H1 (cell line): ENCODE measurements at regions not wholly inside any gene's neighbourhood (a gene's known extent, or its start where the extent isn't known, plus 50 kb on each side); places are given as distances from the start of the nearest gene placed in this dataset.

Experiments used
- SAP30 ChIP-seq: fragments of 300-600 bp; sonication (generic); IDR thresholded peaks from 2 replicates; pipeline ENCODE4 v1.7.1; 2012; ENCODE audit warnings: low read length, moderate library complexity, mild to moderate bottlenecking, inconsistent platforms; ENCODE audit not compliant: insufficient read depth, insufficient replicate concordance
- SIN3A ChIP-seq, 2 experiments: IDR thresholded peaks in 1 of 2; conservative IDR thresholded peaks in 1 of 2; 2 replicates each; pipeline ENCODE4 v1.6.1; 2011 to 2012; ENCODE audit warnings: low read length in 2 of 2, improper control_type of control experiment in 1 of 2, low read depth in 1 of 2, mild to moderate bottlenecking in 1 of 2
- SIRT6 ChIP-seq: IDR thresholded peaks from one replicate; pipeline ENCODE4 v1.7.1; 2012; ENCODE audit warnings: low read length, inconsistent platforms
- TAF7 ChIP-seq: optimal IDR thresholded peaks from 2 replicates; pipeline ENCODE3; 2011; ENCODE audit warnings: low read depth, mild to moderate bottlenecking, inconsistent platforms, low read length, moderate library complexity, borderline replicate concordance
- TF ChIP-seq, protein P1 (sequence below): IDR thresholded peaks from 2 replicates; pipeline ENCODE4 v1.6.1; 2012; ENCODE audit warnings: low read length, inconsistent platforms
- TF ChIP-seq, protein P2 (sequence below), 3 experiments: IDR thresholded peaks; 1 replicate in 2 of 3; 2 replicates in 1 of 3; pipeline versions ENCODE4 v1.5.1 to v1.6.1; 2011; ENCODE audit warnings: low read length in 3 of 3, mild to moderate bottlenecking in 3 of 3, inconsistent platforms in 2 of 3, low read depth in 1 of 3, moderate library complexity in 1 of 3; ENCODE audit not compliant: insufficient read depth in 1 of 3; ENCODE audit errors: control extremely low read depth in 1 of 3

DNA sequence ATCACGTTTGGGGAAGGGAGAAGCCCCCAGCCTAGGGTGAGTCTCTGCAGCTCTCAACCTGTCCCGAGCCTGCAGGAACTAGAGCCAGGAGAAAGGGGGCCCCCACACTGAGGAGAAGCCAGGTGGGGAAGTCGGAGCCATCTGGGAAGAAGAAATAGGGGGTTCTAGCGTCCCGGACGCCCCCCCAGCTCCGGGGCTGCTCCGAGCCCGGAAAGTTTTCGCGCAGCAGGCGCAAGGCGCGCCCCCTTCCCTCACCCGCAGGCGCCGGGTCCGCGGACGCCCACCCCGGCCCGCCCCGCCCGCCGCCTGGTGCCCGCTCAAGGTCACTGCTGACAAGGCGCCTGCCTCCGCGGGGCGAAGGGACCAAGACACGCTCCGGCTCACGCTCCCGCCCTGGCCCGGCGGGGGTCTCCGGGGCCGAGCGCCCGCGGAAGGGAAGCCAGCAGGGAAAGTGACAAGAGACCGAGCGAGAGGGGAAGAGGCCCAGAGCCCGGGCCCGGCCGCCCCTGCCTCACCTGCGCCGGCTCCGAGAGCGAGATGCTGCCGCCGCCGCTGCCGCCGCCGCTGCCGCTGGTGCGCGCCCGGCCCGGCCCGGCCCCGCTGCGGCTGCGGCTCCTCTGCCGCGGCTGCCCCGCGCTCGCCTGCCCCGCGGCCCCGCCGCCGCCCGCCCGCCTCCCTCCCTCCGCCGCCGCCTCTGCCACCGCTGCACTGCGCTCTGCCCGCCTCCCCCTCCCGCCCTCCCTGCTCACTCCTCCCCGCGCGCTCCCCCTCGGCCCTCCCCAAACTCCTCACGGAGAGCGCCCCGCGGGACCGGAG, 108.4 kb upstream of the SLC6A11 start (continued):
- TF ChIP-seq, protein P1, sequence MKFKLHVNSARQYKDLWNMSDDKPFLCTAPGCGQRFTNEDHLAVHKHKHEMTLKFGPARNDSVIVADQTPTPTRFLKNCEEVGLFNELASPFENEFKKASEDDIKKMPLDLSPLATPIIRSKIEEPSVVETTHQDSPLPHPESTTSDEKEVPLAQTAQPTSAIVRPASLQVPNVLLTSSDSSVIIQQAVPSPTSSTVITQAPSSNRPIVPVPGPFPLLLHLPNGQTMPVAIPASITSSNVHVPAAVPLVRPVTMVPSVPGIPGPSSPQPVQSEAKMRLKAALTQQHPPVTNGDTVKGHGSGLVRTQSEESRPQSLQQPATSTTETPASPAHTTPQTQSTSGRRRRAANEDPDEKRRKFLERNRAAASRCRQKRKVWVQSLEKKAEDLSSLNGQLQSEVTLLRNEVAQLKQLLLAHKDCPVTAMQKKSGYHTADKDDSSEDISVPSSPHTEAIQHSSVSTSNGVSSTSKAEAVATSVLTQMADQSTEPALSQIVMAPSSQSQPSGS, result no peak
- TF ChIP-seq, protein P2, sequence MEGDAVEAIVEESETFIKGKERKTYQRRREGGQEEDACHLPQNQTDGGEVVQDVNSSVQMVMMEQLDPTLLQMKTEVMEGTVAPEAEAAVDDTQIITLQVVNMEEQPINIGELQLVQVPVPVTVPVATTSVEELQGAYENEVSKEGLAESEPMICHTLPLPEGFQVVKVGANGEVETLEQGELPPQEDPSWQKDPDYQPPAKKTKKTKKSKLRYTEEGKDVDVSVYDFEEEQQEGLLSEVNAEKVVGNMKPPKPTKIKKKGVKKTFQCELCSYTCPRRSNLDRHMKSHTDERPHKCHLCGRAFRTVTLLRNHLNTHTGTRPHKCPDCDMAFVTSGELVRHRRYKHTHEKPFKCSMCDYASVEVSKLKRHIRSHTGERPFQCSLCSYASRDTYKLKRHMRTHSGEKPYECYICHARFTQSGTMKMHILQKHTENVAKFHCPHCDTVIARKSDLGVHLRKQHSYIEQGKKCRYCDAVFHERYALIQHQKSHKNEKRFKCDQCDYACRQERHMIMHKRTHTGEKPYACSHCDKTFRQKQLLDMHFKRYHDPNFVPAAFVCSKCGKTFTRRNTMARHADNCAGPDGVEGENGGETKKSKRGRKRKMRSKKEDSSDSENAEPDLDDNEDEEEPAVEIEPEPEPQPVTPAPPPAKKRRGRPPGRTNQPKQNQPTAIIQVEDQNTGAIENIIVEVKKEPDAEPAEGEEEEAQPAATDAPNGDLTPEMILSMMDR (IDR thresholded peaks at IDR 0.05; ENCODE audit: control extremely low read depth in 1 of 3, insufficient read depth in 1 of 3, low read depth in 1 of 3, low read length in 3 of 3), result peak in 2 of 3 experiments; percentile 0 to 4; a peak in 1 of 4 replicates
- TF ChIP-seq TAF7, result no peak
- TF ChIP-seq SIRT6, result no peak
- no peak for TF ChIP-seq SAP30
- no peak for TF ChIP-seq SIN3A (conservative IDR thresholded peaks at IDR 0.05 in 1 of 2, IDR thresholded peaks at IDR 0.05 in 1 of 2; ENCODE audit: low read depth in 1 of 2, low read length in 2 of 2)
